ENCODE measurements at regions not wholly inside any gene's neighbourhood (a gene's known extent, or its start where the extent isn't known, plus 50 kb on each side); places are given as distances from the start of the nearest gene placed in this dataset.

- no peak for TF ChIP-seq CTCF (IDR thresholded peaks at IDR 0.05; ENCODE audit: insufficient read depth, low read length, poor library complexity, severe bottlenecking)
- no peak for TF ChIP-seq EZH2phosphoT487 (conservative IDR thresholded peaks at IDR 0.05; ENCODE audit: low read length)
- Histone ChIP-seq H3K27ac (ENCODE audit: low read depth, low read length) (no peak overlapping the region), H3K9me2 (replicated peaks; ENCODE audit: insufficient read depth, low read length) (no peaks in the 10 kb centered on the region), H3K9me3 (ENCODE audit: insufficient read depth, low read length) (no peaks in the 10 kb centered on the region), H3K79me2 (ENCODE audit: insufficient read depth, low read length) (no peaks in the 10 kb centered on the region), H3F3A (ENCODE audit: insufficient read depth) (no peaks in the 10 kb centered on the region), H3K4me3 (ENCODE audit: insufficient read depth, low read length, poor library complexity, severe bottlenecking) (no peak overlapping the region), H2AFZ (ENCODE audit: low read depth, low read length, severe bottlenecking) (no peak overlapping the region), H3K9ac (ENCODE audit: low read length) (no peak overlapping the region), H4K20me1 (ENCODE audit: low read depth, low read length) (no peaks in the 10 kb centered on the region), H3K36me3 (ENCODE audit: low read length) (no peaks in the 10 kb centered on the region), H3K27me3 (ENCODE audit: low read length) (no peaks in the 10 kb centered on the region), H3K4me2 (ENCODE audit: low read depth, low read length, poor library complexity, severe bottlenecking) (no peak overlapping the region)
These were observed 219.6 kb upstream of the RORB start for GRCh38 chr9:74277532-74277931.

GRCh38 chr9:74281674-74282073 lies 215.5 kb upstream of the RORB start:
- TF ChIP-seq CTCF (IDR thresholded peaks at IDR 0.05; ENCODE audit: insufficient read depth, low read length, poor library complexity, severe bottlenecking), result no peak
- TF ChIP-seq EZH2phosphoT487 (conservative IDR thresholded peaks at IDR 0.05; ENCODE audit: low read length), result no peak
- H3K4me3 ChIP-seq (ENCODE audit: insufficient read depth, low read length, poor library complexity, severe bottlenecking), result no peak overlapping the region
- no peak overlapping the region for H2AFZ ChIP-seq (ENCODE audit: low read depth, low read length, severe bottlenecking)
- H3K9me2 ChIP-seq (replicated peaks; ENCODE audit: insufficient read depth, low read length), result no peaks in the 10 kb centered on the region
- H3F3A ChIP-seq (ENCODE audit: insufficient read depth), result no peaks in the 10 kb centered on the region
- no peaks in the 10 kb centered on the region for H4K20me1 ChIP-seq (ENCODE audit: low read depth, low read length)
- H3K79me2 ChIP-seq (ENCODE audit: insufficient read depth, low read length), result no peaks in the 10 kb centered on the region
- H3K9me3 ChIP-seq (ENCODE audit: insufficient read depth, low read length), result no peaks in the 10 kb centered on the region
- H3K27me3 ChIP-seq (ENCODE audit: low read length), result no peaks in the 10 kb centered on the region
- H3K36me3 ChIP-seq (ENCODE audit: low read length), result no peaks in the 10 kb centered on the region
- H3K27ac ChIP-seq (ENCODE audit: low read depth, low read length), result no peak overlapping the region
- no peak overlapping the region for H3K9ac ChIP-seq (ENCODE audit: low read length)
- H3K4me2 ChIP-seq (ENCODE audit: low read depth, low read length, poor library complexity, severe bottlenecking), result no peak overlapping the region

GRCh38 chr9:74282526-74283253 lies 214.4 kb upstream of the RORB start:
- H2AFZ ChIP-seq (ENCODE audit: low read depth, low read length, severe bottlenecking), result no peak overlapping the region
- TF ChIP-seq EZH2phosphoT487 (conservative IDR thresholded peaks at IDR 0.05; ENCODE audit: low read length), result no peak
- TF ChIP-seq CTCF (IDR thresholded peaks at IDR 0.05; ENCODE audit: insufficient read depth, low read length, poor library complexity, severe bottlenecking), result no peak
- no peaks in the 10 kb centered on the region for H3F3A ChIP-seq (ENCODE audit: insufficient read depth)
- no peaks in the 10 kb centered on the region for H3K79me2 ChIP-seq (ENCODE audit: insufficient read depth, low read length)
- H3K9me3 ChIP-seq (ENCODE audit: insufficient read depth, low read length), result no peaks in the 10 kb centered on the region
- H3K36me3 ChIP-seq (ENCODE audit: low read length), result no peaks in the 10 kb centered on the region
- no peak overlapping the region for H3K4me3 ChIP-seq (ENCODE audit: insufficient read depth, low read length, poor library complexity, severe bottlenecking)
- H3K27me3 ChIP-seq (ENCODE audit: low read length), result no peaks in the 10 kb centered on the region
- no peak overlapping the region for H3K27ac ChIP-seq (ENCODE audit: low read depth, low read length)
- no peaks in the 10 kb centered on the region for H4K20me1 ChIP-seq (ENCODE audit: low read depth, low read length)
- H3K9me2 ChIP-seq (replicated peaks; ENCODE audit: insufficient read depth, low read length), result no peaks in the 10 kb centered on the region
- H3K4me2 ChIP-seq (ENCODE audit: low read depth, low read length, poor library complexity, severe bottlenecking), result no peak overlapping the region
- no peak overlapping the region for H3K9ac ChIP-seq (ENCODE audit: low read length)

Data from SU-DHL-6 (cell line).